IgD-negative memory B cell (primary cell): ENCODE measurements at regions not wholly inside any gene's neighbourhood (a gene's known extent, or its start where the extent isn't known, plus 50 kb on each side); places are given as distances from the start of the nearest gene placed in this dataset.

Experiments used
- H3K27ac Mint-ChIP-seq, 3 donors: one replicate each; pipeline ENCODE4 v1.8.0; 2020 to 2022; ENCODE audit warnings: mild to moderate bottlenecking in 3 of 3, mixed read lengths in 3 of 3, moderate library complexity in 1 of 3
- H3K27me3 Mint-ChIP-seq: one replicate; pipeline ENCODE4 v1.8.0; 2021; ENCODE audit warnings: mixed read lengths
- H3K36me3 Mint-ChIP-seq: one replicate; pipeline ENCODE4 v1.8.0; 2020; ENCODE audit warnings: mild to moderate bottlenecking, mixed read lengths
- H3K4me1 Mint-ChIP-seq, 3 donors: one replicate each; pipeline ENCODE4 v1.8.0; 2020 to 2022; ENCODE audit warnings: mixed read lengths in 3 of 3, mild to moderate bottlenecking in 1 of 3
- H3K4me3 Mint-ChIP-seq, 4 donors: one replicate each; pipeline ENCODE4 v1.8.0; 2020 to 2022; ENCODE audit warnings: mild to moderate bottlenecking in 4 of 4, mixed read lengths in 4 of 4, moderate library complexity in 3 of 4
- H3K9me3 Mint-ChIP-seq, 3 donors: one replicate each; pipeline ENCODE4 v1.8.0; 2020 to 2021; ENCODE audit warnings: mixed read lengths in 3 of 3, mild to moderate bottlenecking in 1 of 3

GRCh38 chrX:57848857-57849256 lies 61.4 kb downstream of the ZXDA start:
- H3K36me3 Mint-ChIP-seq = peaks cover 2% of the 10 kb centered on the region
- H3K9me3 Mint-ChIP-seq = peaks cover 7 to 24% (median 9%) of the 10 kb centered on the region in 3 donors
- no peak overlapping the region for H3K27ac Mint-ChIP-seq
- H3K4me1 Mint-ChIP-seq = no peaks in the 10 kb centered on the region
- no peaks in the 10 kb centered on the region for H3K27me3 Mint-ChIP-seq
- no peak overlapping the region for H3K4me3 Mint-ChIP-seq

GRCh38 chrX:57822818-57823217 lies 87.4 kb downstream of the ZXDA start:
- Mint-ChIP-seq H3K4me3 (no peak overlapping the region), H3K27ac (no peak overlapping the region), H3K9me3 (no peaks in the 10 kb centered on the region), H3K4me1 (peaks cover 0 to 2% (median 2%) of the 10 kb centered on the region in 3 donors), H3K27me3 (no peaks in the 10 kb centered on the region), H3K36me3 (no peaks in the 10 kb centered on the region)

GRCh38 chrX:57822398-57822797 lies 87.9 kb downstream of the ZXDA start:
- Mint-ChIP-seq H3K4me1 (peaks cover 0 to 2% (median 2%) of the 10 kb centered on the region in 3 donors), H3K9me3 (no peaks in the 10 kb centered on the region), H3K4me3 (no peak overlapping the region), H3K27ac (no peak overlapping the region), H3K36me3 (no peaks in the 10 kb centered on the region), H3K27me3 (no peaks in the 10 kb centered on the region)

- Mint-ChIP-seq H3K27ac (no peak overlapping the region), H3K4me1 (peaks cover 0 to 2% (median 2%) of the 10 kb centered on the region in 3 donors), H3K4me3 (peak overlapping the region in 1 of 4 donors; percentile 12), H3K36me3 (no peaks in the 10 kb centered on the region), H3K27me3 (no peaks in the 10 kb centered on the region), H3K9me3 (no peaks in the 10 kb centered on the region)
These were observed 88.4 kb downstream of the ZXDA start for GRCh38 chrX:57821703-57822387.

- Mint-ChIP-seq H3K27ac (no peak overlapping the region), H3K27me3 (peaks cover 3% of the 10 kb centered on the region), H3K4me3 (no peak overlapping the region), H3K4me1 (peaks cover 0 to 4% (median 2%) of the 10 kb centered on the region in 3 donors), H3K36me3 (no peaks in the 10 kb centered on the region), H3K9me3 (no peaks in the 10 kb centered on the region)
These were observed 93.0 kb downstream of the ZXDA start for GRCh38 chrX:57817302-57817701.

- Mint-ChIP-seq H3K9me3 (peaks cover 0 to 3% (median 0%) of the 10 kb centered on the region in 3 donors), H3K4me3 (no peak overlapping the region), H3K27ac (no peak overlapping the region), H3K36me3 (no peaks in the 10 kb centered on the region), H3K27me3 (no peaks in the 10 kb centered on the region), H3K4me1 (no peaks in the 10 kb centered on the region)
These were observed 92.6 kb upstream of the NLRP2B start for GRCh38 chrX:57772637-57773036.

GRCh38 chrX:57771689-57772088 lies 91.6 kb upstream of the NLRP2B start:
- no peaks in the 10 kb centered on the region for H3K27me3 Mint-ChIP-seq
- H3K9me3 Mint-ChIP-seq = peaks cover 0 to 3% (median 0%) of the 10 kb centered on the region in 3 donors
- H3K36me3 Mint-ChIP-seq = no peaks in the 10 kb centered on the region
- no peaks in the 10 kb centered on the region for H3K4me1 Mint-ChIP-seq
- no peak overlapping the region for H3K27ac Mint-ChIP-seq
- no peak overlapping the region for H3K4me3 Mint-ChIP-seq

- Mint-ChIP-seq H3K4me3 (no peak overlapping the region), H3K36me3 (no peaks in the 10 kb centered on the region), H3K9me3 (peaks cover 5 to 12% (median 9%) of the 10 kb centered on the region in 3 donors), H3K4me1 (peaks cover 0 to 2% (median 0%) of the 10 kb centered on the region in 3 donors), H3K27ac (no peak overlapping the region), H3K27me3 (no peaks in the 10 kb centered on the region)
These were observed 72.8 kb upstream of the NLRP2B start for GRCh38 chrX:57752866-57753265.

GRCh38 chrX:57741107-57741506 lies 61.0 kb upstream of the NLRP2B start:
- no peak overlapping the region for H3K4me3 Mint-ChIP-seq
- H3K9me3 Mint-ChIP-seq = peaks cover 0 to 3% (median 0%) of the 10 kb centered on the region in 3 donors
- H3K4me1 Mint-ChIP-seq = peaks cover 0 to 1% (median 0%) of the 10 kb centered on the region in 3 donors
- peaks cover 5% of the 10 kb centered on the region for H3K27me3 Mint-ChIP-seq
- no peaks in the 10 kb centered on the region for H3K36me3 Mint-ChIP-seq
- no peak overlapping the region for H3K27ac Mint-ChIP-seq

- Mint-ChIP-seq H3K27me3 (peaks cover 3% of the 10 kb centered on the region), H3K27ac (no peak overlapping the region), H3K36me3 (no peaks in the 10 kb centered on the region), H3K9me3 (peaks cover 0 to 3% (median 0%) of the 10 kb centered on the region in 3 donors), H3K4me1 (peaks cover 0 to 1% (median 0%) of the 10 kb centered on the region in 3 donors), H3K4me3 (no peak overlapping the region)
These were observed 57.8 kb upstream of the NLRP2B start for GRCh38 chrX:57737881-57738280.
